Pancreas (tissue), 10 donors: ENCODE measurements at regions not wholly inside any gene's neighbourhood (a gene's known extent, or its start where the extent isn't known, plus 50 kb on each side); places are given as distances from the start of the nearest gene placed in this dataset.
A peak's percentile ranks its signal among the peaks of the same experiment; 100 is the strongest.
"Not testable (repeated sequence)": the region's sequence is repeated elsewhere in the genome, so short reads cannot be mapped to it uniquely, and the experiment has no call there.

Experiments
- ATAC-seq, 4 donors: fragments of 200-7000 bp; cut with Tn5 transposase; one replicate each; pipeline versions ENCODE4 v1.8.0 to v1.9.1; 2020; ENCODE audit warnings: mild to moderate bottlenecking in 4 of 4, moderate library complexity in 4 of 4
- DNase-seq, 6 donors: peaks; one replicate each; pipeline ENCODE4 v3.0.0-alpha.2; 2020
- FAIRE-seq: peaks from 2 replicates; lab custom pipeline; 2012; peaks lifted over from hg19 to GRCh38; lab: Jason Lieb, UNC
- H3K27ac ChIP-seq, 4 donors: fragments of 200-600 bp; sonication (generic); 1 replicate in 3 of 4; 2 replicates in 1 of 4; pipeline versions ENCODE4 v1.5.0 to v1.8.0; 2020
- H3K27me3 ChIP-seq, 4 donors: fragments of 200-600 bp; one replicate each; pipeline ENCODE4 v1.8.0; 2021
- H3K36me3 ChIP-seq, 3 donors: fragments of 200-600 bp; sonication (generic) in 1 of 3; one replicate each; pipeline versions ENCODE4 v1.5.0 to v1.8.0; 2020 to 2021
- H3K4me1 ChIP-seq, 3 donors: fragments of 200-600 bp; one replicate each; pipeline ENCODE4 v1.8.0; 2021
- H3K4me3 ChIP-seq, 4 donors: fragments of 200-600 bp; sonication (generic) in 2 of 4; one replicate each; pipeline versions ENCODE4 v1.5.0 to v1.8.0; 2020 to 2021
- H3K9me3 ChIP-seq, 4 donors: fragments of 200-600 bp; one replicate each; pipeline ENCODE4 v1.8.0; 2021
- CTCF ChIP-seq, 4 donors: fragments of 200-600 bp; sonication (generic) in 3 of 4; IDR thresholded peaks; one replicate each; pipeline versions ENCODE4 v1.5.0 to v1.8.0; 2021; ENCODE audit warnings: antibody characterized with exemption in 4 of 4
- WGBS, 2 donors: extraction: QIAGEN DNeasy Blood & Tissue Kit; methylation state at CpG; one replicate each; pipeline ENCODE4 v1.1.7; 2013; 5-methylcytosine and 5-hydroxymethylcytosine counted together
- intact Hi-C, 3 donors: fragments of 100-400 bp; cut with DNase I; formaldehyde crosslinking; loops; one replicate each; pipeline versions ENCODE4 v1.11.1 to v1.14.2; 2022
- donor health status: healthy with polysubstance abuse.
- donor health status: DM: no; HTN: no; CAD: no; lungs with moderate emphysema.
- donor health status: DM: no; HTN: no; CAD: no.
- donor health status: control.
- donor health status: control.
- donor health status: Bipolar disorder and iron deficiency.
- donor health status: DM: yes; HTN: yes; CAD: no.
- donor health status: DM: no; HTN: no; CAD: no.
- donor health status: DM: no; HTN: no; CAD: no.
- donor health status: DM: yes; HTN: yes; CAD: no.

- ATAC-seq (no peak), FAIRE-seq (no peak)
Observed at GRCh38 chr3:26484140-26484539, 138.4 kb upstream of the LRRC3B start.

DNA sequence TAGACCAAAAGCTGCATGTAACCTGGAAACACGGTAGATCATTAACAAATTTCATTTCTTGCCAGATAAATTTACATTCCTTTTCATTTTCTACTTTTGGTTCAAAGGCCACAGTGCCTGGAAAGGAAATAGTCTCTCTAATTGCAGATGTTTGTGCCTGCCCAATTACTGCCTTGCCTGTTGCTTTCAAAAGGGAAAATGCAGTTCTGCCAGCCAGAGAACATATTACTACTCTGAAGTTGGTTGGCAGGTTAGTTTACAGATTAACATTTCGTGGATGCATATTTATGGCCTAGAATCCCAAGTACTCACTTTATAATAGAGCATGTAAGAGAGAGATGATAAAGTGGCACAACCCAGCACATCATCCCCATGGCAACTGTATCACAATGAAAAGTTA is 124.3 kb upstream of the LRRC3B start:
- Histone ChIP-seq H3K27me3 (no peaks in the 10 kb centered on the region), H3K4me1 (no peaks in the 10 kb centered on the region), H3K27ac (no peak overlapping the region), H3K4me3 (no peak overlapping the region), H3K36me3 (no peaks in the 10 kb centered on the region), H3K9me3 (no peaks in the 10 kb centered on the region)
- DNase-seq (no peak), FAIRE-seq (no peak), ATAC-seq (peak in 1 of 4 donors; percentile 20)
- intact Hi-C loops = no loop called here
- TF ChIP-seq CTCF (IDR thresholded peaks at IDR 0.05) = no peak
- WGBS, 2 donors = 24 to 37% methylated on average over 2 of the region's 2 CpGs

More at GRCh38 chr3:26484140-26484539, 138.4 kb upstream of the LRRC3B start:
- H3K9me3 ChIP-seq = no peaks in the 10 kb centered on the region
- intact Hi-C loops = no loop called here
- no peaks in the 10 kb centered on the region for H3K4me1 ChIP-seq
- H3K27ac ChIP-seq = no peak overlapping the region
- H3K27me3 ChIP-seq = no peaks in the 10 kb centered on the region
- no peak overlapping the region for H3K4me3 ChIP-seq
- DNase-seq = no peak
- no peaks in the 10 kb centered on the region for H3K36me3 ChIP-seq
- 68 to 71% methylated on average over 4 of the region's 4 CpGs for WGBS, 2 donors
- no peak for TF ChIP-seq CTCF (IDR thresholded peaks at IDR 0.05)

- 57 to 62% methylated on average over 3 of the region's 3 CpGs for WGBS, 2 donors
- no peaks in the 10 kb centered on the region for H3K9me3 ChIP-seq
Observed at GRCh38 chr3:26505399-26505798, 117.2 kb upstream of the LRRC3B start.

GRCh38 chr3:26514445-26515029 is 108.0 kb upstream of the LRRC3B start:
- H3K4me1 ChIP-seq, H3K27me3 ChIP-seq, FAIRE-seq, H3K4me3 ChIP-seq, ATAC-seq, DNase-seq, intact Hi-C loops, H3K9me3 ChIP-seq, H3K27ac ChIP-seq, H3K36me3 ChIP-seq: not testable (repeated sequence)
- 80 to 90% methylated on average over 5 of the region's 5 CpGs for WGBS, 2 donors

More at GRCh38 chr3:26505399-26505798, 117.2 kb upstream of the LRRC3B start:
- Histone ChIP-seq H3K27ac (no peak overlapping the region), H3K36me3 (no peaks in the 10 kb centered on the region), H3K27me3 (no peaks in the 10 kb centered on the region), H3K4me1 (no peaks in the 10 kb centered on the region), H3K4me3 (no peak overlapping the region)
- FAIRE-seq = no peak
- no peak for TF ChIP-seq CTCF (IDR thresholded peaks at IDR 0.05)
- intact Hi-C loops = no loop called here
- ATAC-seq = no peak
- DNase-seq = no peak

- no peak for FAIRE-seq
- H3K4me1 ChIP-seq = no peaks in the 10 kb centered on the region
- H3K27ac ChIP-seq = no peak overlapping the region
- ATAC-seq = no peak
- H3K4me3 ChIP-seq = no peak overlapping the region
- no peaks in the 10 kb centered on the region for H3K36me3 ChIP-seq
- no peak for TF ChIP-seq CTCF (IDR thresholded peaks at IDR 0.05)
- intact Hi-C loops = no loop called here
- WGBS, 2 donors = 41 to 86% methylated on average over 1 to 2 of the region's 2 CpGs
- no peaks in the 10 kb centered on the region for H3K27me3 ChIP-seq
- no peak for DNase-seq
- H3K9me3 ChIP-seq = no peaks in the 10 kb centered on the region
Observed at GRCh38 chr3:26515351-26515750, 107.2 kb upstream of the LRRC3B start.
